Pancreas (tissue), 10 donors: ENCODE measurements at regions not wholly inside any gene's neighbourhood (a gene's known extent, or its start where the extent isn't known, plus 50 kb on each side); places are given as distances from the start of the nearest gene placed in this dataset.
A peak's percentile ranks its signal among the peaks of the same experiment; 100 is the strongest.

ENCODE experiments used
- ATAC-seq, 4 donors: fragments of 200-7000 bp; cut with Tn5 transposase; one replicate each; pipeline versions ENCODE4 v1.8.0 to v1.9.1; 2020; ENCODE audit warnings: mild to moderate bottlenecking in 4 of 4, moderate library complexity in 4 of 4
- DNase-seq, 6 donors: peaks; one replicate each; pipeline ENCODE4 v3.0.0-alpha.2; 2020
- FAIRE-seq: peaks from 2 replicates; lab custom pipeline; 2012; peaks lifted over from hg19 to GRCh38; lab: Jason Lieb, UNC
- H3K27ac ChIP-seq, 4 donors: fragments of 200-600 bp; sonication (generic); 1 replicate in 3 of 4; 2 replicates in 1 of 4; pipeline versions ENCODE4 v1.5.0 to v1.8.0; 2020
- H3K27me3 ChIP-seq, 4 donors: fragments of 200-600 bp; one replicate each; pipeline ENCODE4 v1.8.0; 2021
- H3K36me3 ChIP-seq, 3 donors: fragments of 200-600 bp; sonication (generic) in 1 of 3; one replicate each; pipeline versions ENCODE4 v1.5.0 to v1.8.0; 2020 to 2021
- H3K4me1 ChIP-seq, 3 donors: fragments of 200-600 bp; one replicate each; pipeline ENCODE4 v1.8.0; 2021
- H3K4me3 ChIP-seq, 4 donors: fragments of 200-600 bp; sonication (generic) in 2 of 4; one replicate each; pipeline versions ENCODE4 v1.5.0 to v1.8.0; 2020 to 2021
- H3K9me3 ChIP-seq, 4 donors: fragments of 200-600 bp; one replicate each; pipeline ENCODE4 v1.8.0; 2021
- WGBS, 2 donors: extraction: QIAGEN DNeasy Blood & Tissue Kit; methylation state at CpG; one replicate each; pipeline ENCODE4 v1.1.7; 2013; 5-methylcytosine and 5-hydroxymethylcytosine counted together
- intact Hi-C, 3 donors: fragments of 100-400 bp; cut with DNase I; formaldehyde crosslinking; loops; one replicate each; pipeline versions ENCODE4 v1.11.1 to v1.14.2; 2022
- TF ChIP-seq, protein P1 (sequence below), 4 donors: fragments of 200-600 bp; sonication (generic) in 3 of 4; IDR thresholded peaks; one replicate each; pipeline versions ENCODE4 v1.5.0 to v1.8.0; 2021; ENCODE audit warnings: antibody characterized with exemption in 4 of 4
- donor health status: healthy with polysubstance abuse.
- donor health status: DM: no; HTN: no; CAD: no; lungs with moderate emphysema.
- donor health status: DM: no; HTN: no; CAD: no.
- donor health status: control.
- donor health status: control.
- donor health status: Bipolar disorder and iron deficiency.
- donor health status: DM: yes; HTN: yes; CAD: no.
- donor health status: DM: no; HTN: no; CAD: no.
- donor health status: DM: no; HTN: no; CAD: no.
- donor health status: DM: yes; HTN: yes; CAD: no.

DNA sequence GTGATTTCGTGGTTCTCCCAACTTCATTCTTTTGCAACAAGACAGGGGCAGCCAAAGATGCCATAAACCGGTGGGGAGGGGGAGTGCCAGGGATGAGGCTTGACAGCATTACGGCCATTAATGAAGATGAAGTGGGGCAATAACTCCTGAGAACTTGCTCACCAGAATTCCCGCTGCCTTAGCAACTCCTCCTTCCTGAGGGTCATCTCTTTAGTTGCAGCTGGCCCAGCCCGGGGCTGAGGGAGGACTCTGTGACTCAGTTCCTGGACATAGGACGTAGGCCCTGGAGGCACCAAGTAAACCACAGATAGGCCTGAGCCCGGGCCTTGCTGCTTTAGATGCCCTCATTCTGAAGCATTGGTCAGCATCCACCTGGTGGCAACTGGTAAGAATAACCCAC, 330.2 kb downstream of the RRAGC start:
- Histone ChIP-seq H3K4me3 (no peak overlapping the region), H3K9me3 (no peaks in the 10 kb centered on the region), H3K27ac (no peak overlapping the region), H3K36me3 (no peaks in the 10 kb centered on the region), H3K4me1 (no peaks in the 10 kb centered on the region), H3K27me3 (peaks cover 0 to 7% (median 0%) of the 10 kb centered on the region in 4 donors)
- 72 to 80% methylated on average over 7 of the region's 7 CpGs for whole genome bisulfite sequencing, 2 donors
- no peak for FAIRE-seq
- no peak for ATAC-seq
- intact Hi-C loops, result no loop called here
- no peak for DNase-seq
- TF ChIP-seq, protein P1, sequence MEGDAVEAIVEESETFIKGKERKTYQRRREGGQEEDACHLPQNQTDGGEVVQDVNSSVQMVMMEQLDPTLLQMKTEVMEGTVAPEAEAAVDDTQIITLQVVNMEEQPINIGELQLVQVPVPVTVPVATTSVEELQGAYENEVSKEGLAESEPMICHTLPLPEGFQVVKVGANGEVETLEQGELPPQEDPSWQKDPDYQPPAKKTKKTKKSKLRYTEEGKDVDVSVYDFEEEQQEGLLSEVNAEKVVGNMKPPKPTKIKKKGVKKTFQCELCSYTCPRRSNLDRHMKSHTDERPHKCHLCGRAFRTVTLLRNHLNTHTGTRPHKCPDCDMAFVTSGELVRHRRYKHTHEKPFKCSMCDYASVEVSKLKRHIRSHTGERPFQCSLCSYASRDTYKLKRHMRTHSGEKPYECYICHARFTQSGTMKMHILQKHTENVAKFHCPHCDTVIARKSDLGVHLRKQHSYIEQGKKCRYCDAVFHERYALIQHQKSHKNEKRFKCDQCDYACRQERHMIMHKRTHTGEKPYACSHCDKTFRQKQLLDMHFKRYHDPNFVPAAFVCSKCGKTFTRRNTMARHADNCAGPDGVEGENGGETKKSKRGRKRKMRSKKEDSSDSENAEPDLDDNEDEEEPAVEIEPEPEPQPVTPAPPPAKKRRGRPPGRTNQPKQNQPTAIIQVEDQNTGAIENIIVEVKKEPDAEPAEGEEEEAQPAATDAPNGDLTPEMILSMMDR (IDR thresholded peaks at IDR 0.05), result no peak

DNA sequence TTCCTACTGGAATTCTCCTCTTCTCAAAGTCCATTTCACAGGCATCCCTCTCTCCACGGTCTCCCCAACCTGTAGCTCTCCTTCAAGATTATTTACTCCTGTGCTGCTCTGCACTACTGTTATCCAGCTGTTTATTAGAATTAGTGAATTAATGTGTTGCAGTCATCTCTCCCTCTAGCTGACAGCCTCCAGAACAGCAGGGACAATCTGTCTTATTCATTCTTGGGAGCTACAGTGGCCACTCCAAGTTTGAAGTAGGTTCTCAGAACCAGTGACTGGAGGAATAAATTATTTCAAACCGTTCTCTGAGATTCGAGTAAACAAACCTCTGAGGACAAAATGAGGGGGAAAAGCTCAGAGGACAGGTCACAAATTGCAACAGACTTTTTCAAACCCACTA, 330.9 kb downstream of the RRAGC start:
- FAIRE-seq (no peak), ATAC-seq (no peak), DNase-seq (no peak)
- no peak overlapping the region for H3K4me3 ChIP-seq
- H3K27ac ChIP-seq, result no peak overlapping the region
- no peaks in the 10 kb centered on the region for H3K4me1 ChIP-seq
- H3K36me3 ChIP-seq, result no peaks in the 10 kb centered on the region
- 42% methylated on average over 3 of the region's 3 CpGs for WGBS, 2 donors
- H3K27me3 ChIP-seq, result peaks cover 0 to 7% (median 0%) of the 10 kb centered on the region in 4 donors
- no peaks in the 10 kb centered on the region for H3K9me3 ChIP-seq
- intact Hi-C loops, result no loop called here
- TF ChIP-seq, protein P1 (IDR thresholded peaks at IDR 0.05), result no peak

DNA sequence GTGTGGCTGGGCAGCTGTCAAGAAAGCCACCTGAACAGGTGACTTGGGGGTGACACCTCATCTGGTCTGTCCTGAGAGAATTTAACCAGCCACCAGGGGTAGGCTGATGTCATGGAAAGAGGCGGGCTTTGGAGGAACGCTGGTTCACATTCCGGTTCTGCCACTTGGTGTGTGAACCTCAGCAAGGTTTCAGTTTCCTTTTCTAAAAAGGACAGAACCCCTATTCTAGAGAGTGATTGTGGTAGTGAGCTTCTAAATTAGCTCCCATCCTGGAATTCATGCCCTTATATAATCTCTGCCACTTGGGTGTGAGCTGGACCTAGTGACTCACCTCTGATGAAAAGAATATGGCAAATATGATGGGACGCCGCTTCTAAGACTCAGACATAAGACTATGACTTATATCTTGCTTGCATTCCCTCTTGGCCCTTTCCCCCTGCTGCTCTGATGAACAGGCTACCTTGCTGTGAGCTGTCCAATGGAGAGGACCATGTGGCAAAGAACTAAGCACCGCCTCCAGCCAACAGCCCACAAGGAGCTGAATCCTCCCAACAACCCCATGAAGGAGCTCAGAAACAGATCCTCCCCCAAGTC, 332.1 kb downstream of the RRAGC start:
- FAIRE-seq (no peak), ATAC-seq (peak in 3 of 4 donors; percentile 57 to 66 (median 62)), DNase-seq (peak in 1 of 6 donors; percentile 21)
- TF ChIP-seq, protein P1 (IDR thresholded peaks at IDR 0.05), result no peak
- no peak overlapping the region for H3K4me3 ChIP-seq
- peaks cover 0 to 11% (median 0%) of the 10 kb centered on the region in 4 donors for H3K27me3 ChIP-seq
- no peaks in the 10 kb centered on the region for H3K9me3 ChIP-seq
- intact Hi-C loops, result no loop called here
- no peaks in the 10 kb centered on the region for H3K36me3 ChIP-seq
- 44 to 53% methylated on average over 6 of the region's 6 CpGs for WGBS, 2 donors
- H3K4me1 ChIP-seq, result no peaks in the 10 kb centered on the region
- no peak overlapping the region for H3K27ac ChIP-seq

DNA sequence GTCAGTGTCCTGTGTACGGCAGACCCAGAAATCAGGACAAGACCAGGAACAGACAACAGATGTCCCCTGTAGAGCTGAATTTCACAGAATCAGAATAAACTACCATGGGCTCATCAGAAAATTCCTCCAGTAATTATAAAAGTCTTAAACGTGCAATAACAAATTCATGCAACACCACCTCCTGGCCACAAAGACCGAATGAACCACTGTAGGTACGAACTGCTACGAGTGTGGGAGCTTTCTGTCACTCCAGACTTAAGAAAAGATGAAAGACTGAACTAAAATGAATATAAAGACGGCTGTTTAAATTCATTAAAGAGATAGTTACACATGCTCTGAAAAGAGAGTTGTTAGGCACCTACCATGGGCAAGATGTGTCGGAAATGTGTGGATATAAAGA, 333.5 kb downstream of the RRAGC start:
- intact Hi-C loops, result no loop called here
- TF ChIP-seq, protein P1 (IDR thresholded peaks at IDR 0.05), result no peak
- H3K36me3 ChIP-seq, result no peaks in the 10 kb centered on the region
- H3K27me3 ChIP-seq, result peaks cover 0 to 11% (median 0%) of the 10 kb centered on the region in 4 donors
- no peak overlapping the region for H3K4me3 ChIP-seq
- no peak for DNase-seq
- no peak for FAIRE-seq
- no peak for ATAC-seq
- H3K4me1 ChIP-seq, result no peaks in the 10 kb centered on the region
- no peak overlapping the region for H3K27ac ChIP-seq
- no peaks in the 10 kb centered on the region for H3K9me3 ChIP-seq
- 57 to 68% methylated on average over 7 of the region's 7 CpGs for WGBS, 2 donors

GRCh38 chr1:38525343-38526043, 334.1 kb downstream of the RRAGC start:
- no peaks in the 10 kb centered on the region for H3K9me3 ChIP-seq
- no peak for DNase-seq
- no peaks in the 10 kb centered on the region for H3K36me3 ChIP-seq
- WGBS, 2 donors, result 70 to 74% methylated on average over 4 of the region's 4 CpGs
- TF ChIP-seq, protein P1 (IDR thresholded peaks at IDR 0.05), result no peak
- intact Hi-C loops, result no loop called here
- H3K4me1 ChIP-seq, result no peaks in the 10 kb centered on the region
- no peak for FAIRE-seq
- H3K27ac ChIP-seq, result no peak overlapping the region
- peaks cover 0 to 11% (median 0%) of the 10 kb centered on the region in 4 donors for H3K27me3 ChIP-seq
- ATAC-seq, result no peak
- no peak overlapping the region for H3K4me3 ChIP-seq
